Keratinocyte (primary cell): ENCODE measurements at regions not wholly inside any gene's neighbourhood (a gene's known extent, or its start where the extent isn't known, plus 50 kb on each side); places are given as distances from the start of the nearest gene placed in this dataset.

Experiments
- DNase-seq: peaks from one replicate; pipeline ENCODE4 v3.0.0-alpha.2; 2011; ENCODE audit warnings: low read depth, missing footprints, low spot score
- FAIRE-seq: peaks from 2 replicates; lab custom pipeline; 2011; peaks lifted over from hg19 to GRCh38; lab: Jason Lieb, UNC
- H2AFZ ChIP-seq: 2 replicates; pipeline ENCODE4 v1.6.0; 2012; ENCODE audit warnings: low read length, control low read depth, inconsistent platforms; ENCODE audit not compliant: control insufficient read depth
- H3K27ac ChIP-seq: 2 replicates; pipeline ENCODE4 v1.5.1; 2011; ENCODE audit warnings: low read length; ENCODE audit not compliant: control insufficient read depth, insufficient read depth
- H3K27me3 ChIP-seq: 3 replicates; pipeline ENCODE4 v1.6.0; 2011; ENCODE audit warnings: low read length; ENCODE audit not compliant: control insufficient read depth, insufficient read depth; ENCODE audit errors: extremely low read depth
- H3K36me3 ChIP-seq, 2 experiments: 2 replicates in 1 of 2; 3 replicates in 1 of 2; pipeline ENCODE4 v1.5.1; 2011; ENCODE audit warnings: low read length in 2 of 2, mild to moderate bottlenecking in 1 of 2; ENCODE audit not compliant: control insufficient read depth in 2 of 2, insufficient read depth in 2 of 2; ENCODE audit errors: extremely low read depth in 1 of 2
- H3K4me1 ChIP-seq: 3 replicates; pipeline ENCODE4 v1.5.1; 2011; ENCODE audit warnings: low read length; ENCODE audit not compliant: control insufficient read depth, insufficient read depth; ENCODE audit errors: extremely low read depth
- H3K4me2 ChIP-seq: 3 replicates; pipeline ENCODE4 v1.6.0; 2011; ENCODE audit warnings: low read depth, low read length; ENCODE audit not compliant: control insufficient read depth, insufficient read depth; ENCODE audit errors: extremely low read depth
- H3K4me3 ChIP-seq, 3 experiments: fragments of 200-600 bp in 1 of 3; sonication (generic) in 1 of 3; 2 replicates in 2 of 3; 3 replicates in 1 of 3; pipeline ENCODE4 v1.5.1; 2011 to 2016; ENCODE audit warnings: low read length in 3 of 3, mild to moderate bottlenecking in 3 of 3, control low read depth in 2 of 3, inconsistent platforms in 1 of 3, low read depth in 1 of 3, mixed read lengths in 1 of 3, mixed run types in 1 of 3, moderate library complexity in 1 of 3; ENCODE audit not compliant: control insufficient read depth in 2 of 3, insufficient read depth in 2 of 3; ENCODE audit errors: extremely low read depth in 1 of 3
- H3K79me2 ChIP-seq: 2 replicates; pipeline ENCODE4 v1.6.0; 2012; ENCODE audit warnings: low read length; ENCODE audit not compliant: control insufficient read depth, insufficient read depth
- H3K9ac ChIP-seq: 3 replicates; pipeline ENCODE4 v1.6.0; 2011; ENCODE audit warnings: low read length; ENCODE audit not compliant: control insufficient read depth, insufficient read depth; ENCODE audit errors: extremely low read depth
- H3K9me1 ChIP-seq: 3 replicates; pipeline ENCODE4 v1.6.0; 2011; ENCODE audit warnings: low read length; ENCODE audit not compliant: control insufficient read depth, insufficient read depth; ENCODE audit errors: extremely low read depth
- H3K9me3 ChIP-seq: 2 replicates; pipeline ENCODE4 v1.5.1; 2012; ENCODE audit warnings: low read depth, low read length; ENCODE audit not compliant: control insufficient read depth
- H4K20me1 ChIP-seq: 3 replicates; pipeline ENCODE4 v1.6.0; 2011; ENCODE audit warnings: low read length; ENCODE audit not compliant: control insufficient read depth, insufficient read depth; ENCODE audit errors: extremely low read depth
- EZH2 ChIP-seq: IDR thresholded peaks from one replicate; pipeline ENCODE4 v1.6.1; 2012; ENCODE audit warnings: inconsistent platforms, mild to moderate bottlenecking, low read length, moderate library complexity
- dilution Hi-C: fragments of 300-500 bp; cut with MboI; formaldehyde crosslinking; loops from one replicate; pipeline ENCODE4 v1.7.0; 2020; ENCODE audit warnings: low sequenced_read_pairs; ENCODE audit not compliant: extremely low pct_ligation_motif_present
- TF ChIP-seq, protein P1 (sequence below), 3 experiments: IDR thresholded peaks in 1 of 3; conservative IDR thresholded peaks in 1 of 3; optimal IDR thresholded peaks in 1 of 3; 2 replicates in 2 of 3; 3 replicates in 1 of 3; pipeline versions ENCODE3 to v1.5.1; 2011; ENCODE audit warnings: low read length in 3 of 3, mild to moderate bottlenecking in 3 of 3, moderate library complexity in 2 of 3, control low read depth in 1 of 3, inconsistent platforms in 1 of 3; ENCODE audit not compliant: insufficient read depth in 2 of 3; ENCODE audit errors: extremely low read depth in 1 of 3

DNA sequence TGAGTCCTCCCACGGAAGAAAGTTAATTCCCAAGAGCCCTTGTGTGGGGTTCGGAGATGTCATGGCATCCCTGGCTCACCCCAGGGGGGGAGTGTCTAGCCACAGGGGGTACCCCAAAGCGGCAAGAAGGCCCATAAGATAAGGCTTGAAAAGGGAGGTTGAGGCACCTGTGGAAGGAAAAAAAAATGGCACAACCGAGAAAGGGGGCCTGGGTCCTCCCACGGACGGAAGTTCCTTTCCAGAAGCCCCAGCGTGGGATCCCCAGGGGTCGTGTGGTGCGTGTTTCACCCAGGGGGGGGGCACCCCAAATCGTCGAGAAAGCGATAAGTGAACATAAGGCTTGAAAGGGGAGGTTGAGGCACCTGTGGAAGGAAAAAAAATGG lies 266.7 kb downstream of the ALG10 start:
- no peak for DNase-seq
- H3K4me2 ChIP-seq: no peak overlapping the region
- H3K36me3 ChIP-seq: no peaks in the 10 kb centered on the region
- no peak overlapping the region for H2AFZ ChIP-seq
- no peaks in the 10 kb centered on the region for H3K27me3 ChIP-seq
- no peaks in the 10 kb centered on the region for H3K9me1 ChIP-seq
- no peak overlapping the region for H3K9ac ChIP-seq
- H3K9me3 ChIP-seq: peaks cover 10% of the 10 kb centered on the region
- no peak for TF ChIP-seq EZH2
- TF ChIP-seq, protein P1, sequence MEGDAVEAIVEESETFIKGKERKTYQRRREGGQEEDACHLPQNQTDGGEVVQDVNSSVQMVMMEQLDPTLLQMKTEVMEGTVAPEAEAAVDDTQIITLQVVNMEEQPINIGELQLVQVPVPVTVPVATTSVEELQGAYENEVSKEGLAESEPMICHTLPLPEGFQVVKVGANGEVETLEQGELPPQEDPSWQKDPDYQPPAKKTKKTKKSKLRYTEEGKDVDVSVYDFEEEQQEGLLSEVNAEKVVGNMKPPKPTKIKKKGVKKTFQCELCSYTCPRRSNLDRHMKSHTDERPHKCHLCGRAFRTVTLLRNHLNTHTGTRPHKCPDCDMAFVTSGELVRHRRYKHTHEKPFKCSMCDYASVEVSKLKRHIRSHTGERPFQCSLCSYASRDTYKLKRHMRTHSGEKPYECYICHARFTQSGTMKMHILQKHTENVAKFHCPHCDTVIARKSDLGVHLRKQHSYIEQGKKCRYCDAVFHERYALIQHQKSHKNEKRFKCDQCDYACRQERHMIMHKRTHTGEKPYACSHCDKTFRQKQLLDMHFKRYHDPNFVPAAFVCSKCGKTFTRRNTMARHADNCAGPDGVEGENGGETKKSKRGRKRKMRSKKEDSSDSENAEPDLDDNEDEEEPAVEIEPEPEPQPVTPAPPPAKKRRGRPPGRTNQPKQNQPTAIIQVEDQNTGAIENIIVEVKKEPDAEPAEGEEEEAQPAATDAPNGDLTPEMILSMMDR (optimal IDR thresholded peaks at IDR 0.05 in 1 of 3, IDR thresholded peaks at IDR 0.05 in 1 of 3, conservative IDR thresholded peaks at IDR 0.05 in 1 of 3; ENCODE audit: extremely low read depth in 1 of 3, insufficient read depth in 2 of 3, low read length in 3 of 3): no peak
- no peak overlapping the region for H3K27ac ChIP-seq
- FAIRE-seq: no peak
- no peak overlapping the region for H3K4me3 ChIP-seq
- H3K4me1 ChIP-seq: no peaks in the 10 kb centered on the region
- H4K20me1 ChIP-seq: no peaks in the 10 kb centered on the region
- no peaks in the 10 kb centered on the region for H3K79me2 ChIP-seq
- dilution Hi-C loops: no loop called here

DNA sequence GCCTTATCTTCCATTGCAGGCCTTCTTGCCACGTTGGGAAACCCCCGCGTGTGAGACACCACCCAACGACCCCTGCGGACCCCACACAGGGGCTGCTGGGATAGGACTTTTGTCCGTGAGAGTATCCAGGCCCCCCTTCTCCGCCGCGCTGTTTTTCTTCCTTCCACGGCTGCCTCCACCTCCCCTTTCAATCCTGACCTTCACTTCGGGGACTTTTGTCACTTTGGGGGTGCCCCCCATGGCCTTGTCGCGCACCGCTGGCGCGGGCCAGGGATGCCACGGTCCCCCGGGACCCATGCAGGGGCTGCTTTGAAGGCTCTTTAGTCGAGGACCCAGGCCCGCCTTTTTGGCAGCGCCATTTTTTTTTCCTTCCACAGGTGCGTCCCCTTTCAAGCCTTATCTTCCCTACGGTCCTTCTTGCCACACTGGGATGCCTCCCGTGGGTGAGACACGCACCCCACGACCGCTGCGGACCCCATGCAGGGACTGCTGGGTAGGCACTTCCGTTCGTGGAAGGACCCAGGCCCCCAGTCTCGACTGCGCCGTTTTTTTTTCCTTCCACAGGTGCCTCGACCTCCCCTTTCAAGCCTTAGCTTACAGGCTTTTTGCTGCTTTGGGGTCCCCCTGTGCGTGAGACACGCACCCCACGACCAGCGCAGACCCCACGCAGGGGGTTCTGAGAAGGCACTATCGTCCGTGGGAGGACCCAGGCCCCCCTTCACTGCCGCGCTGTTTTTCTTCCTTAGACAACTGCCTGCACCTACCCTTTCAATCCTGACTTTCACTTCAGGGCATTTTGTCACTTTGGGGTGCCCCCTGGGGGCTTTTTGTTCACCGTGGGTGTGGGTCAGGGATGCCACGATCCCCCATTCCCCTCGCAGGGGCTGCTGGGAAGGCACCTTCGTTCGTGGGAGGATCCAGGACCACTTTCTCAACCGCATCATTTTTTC lies 267.4 kb downstream of the ALG10 start:
- H3K9ac ChIP-seq: no peak overlapping the region
- H3K9me3 ChIP-seq: peaks cover 12% of the 10 kb centered on the region
- dilution Hi-C loops: no loop called here
- no peaks in the 10 kb centered on the region for H3K36me3 ChIP-seq
- no peaks in the 10 kb centered on the region for H4K20me1 ChIP-seq
- no peaks in the 10 kb centered on the region for H3K27me3 ChIP-seq
- TF ChIP-seq EZH2: no peak
- TF ChIP-seq, protein P1 (optimal IDR thresholded peaks at IDR 0.05 in 1 of 3, IDR thresholded peaks at IDR 0.05 in 1 of 3, conservative IDR thresholded peaks at IDR 0.05 in 1 of 3; ENCODE audit: extremely low read depth in 1 of 3, insufficient read depth in 2 of 3, low read length in 3 of 3): no peak
- no peak for FAIRE-seq
- no peak overlapping the region for H3K4me2 ChIP-seq
- H3K4me3 ChIP-seq: no peak overlapping the region
- no peaks in the 10 kb centered on the region for H3K4me1 ChIP-seq
- no peaks in the 10 kb centered on the region for H3K79me2 ChIP-seq
- no peak for DNase-seq
- no peaks in the 10 kb centered on the region for H3K9me1 ChIP-seq
- no peak overlapping the region for H2AFZ ChIP-seq
- no peak overlapping the region for H3K27ac ChIP-seq
